ENCODE measurements at regions not wholly inside any gene's neighbourhood (a gene's known extent, or its start where the extent isn't known, plus 50 kb on each side); places are given as distances from the start of the nearest gene placed in this dataset.
"Not testable (repeated sequence)": the region's sequence is repeated elsewhere in the genome, so short reads cannot be mapped to it uniquely, and the experiment has no call there.

GRCh38 chr1:65590279-65590678, 169.8 kb downstream of the LEPR start:
- DNase-seq, result no peak

GRCh38 chr1:65593516-65593915, 173.0 kb downstream of the LEPR start:
- no peak for DNase-seq

- no peak for DNase-seq
Observed at GRCh38 chr1:65595724-65596123, 175.3 kb downstream of the LEPR start.

- no peak for DNase-seq
Observed at GRCh38 chr1:65596768-65597167, 176.3 kb downstream of the LEPR start.

- DNase-seq, result no peak
Observed at GRCh38 chr1:65605621-65606020, 185.2 kb downstream of the LEPR start.

- DNase-seq, result no peak
Observed at GRCh38 chr1:65606426-65606825, 186.0 kb downstream of the LEPR start.

- DNase-seq, result no peak
Observed at GRCh38 chr1:65613884-65614283, 178.8 kb upstream of the PDE4B start.

- no peak for DNase-seq
Observed at GRCh38 chr1:65615859-65616258, 176.8 kb upstream of the PDE4B start.

- not testable (repeated sequence) for DNase-seq
Observed at GRCh38 chr1:65621721-65622120, 171.0 kb upstream of the PDE4B start.

GRCh38 chr1:65623895-65624294, 168.8 kb upstream of the PDE4B start:
- no peak for DNase-seq

- DNase-seq, result no peak
Observed at GRCh38 chr1:65625528-65625927, 167.2 kb upstream of the PDE4B start.

- DNase-seq, result no peak
Observed at GRCh38 chr1:65626003-65626402, 166.7 kb upstream of the PDE4B start.

GRCh38 chr1:65629788-65630187, 162.9 kb upstream of the PDE4B start:
- DNase-seq, result no peak

- DNase-seq, result no peak
Observed at GRCh38 chr1:65630855-65631254, 161.8 kb upstream of the PDE4B start.

- DNase-seq, result no peak
Observed at GRCh38 chr1:65632235-65632634, 160.5 kb upstream of the PDE4B start.

- no peak for DNase-seq
Observed at GRCh38 chr1:65640046-65640445, 152.6 kb upstream of the PDE4B start.

GRCh38 chr1:65649185-65649584, 143.5 kb upstream of the PDE4B start:
- DNase-seq, result not testable (repeated sequence)

GRCh38 chr1:65650682-65651081, 142.0 kb upstream of the PDE4B start:
- no peak for DNase-seq

GRCh38 chr1:65654526-65654925, 138.2 kb upstream of the PDE4B start:
- not testable (repeated sequence) for DNase-seq

- not testable (repeated sequence) for DNase-seq
Observed at GRCh38 chr1:65657609-65658008, 135.1 kb upstream of the PDE4B start.

GRCh38 chr1:65658122-65658521, 134.6 kb upstream of the PDE4B start:
- no peak for DNase-seq

GRCh38 chr1:65668368-65668767, 124.3 kb upstream of the PDE4B start:
- no peak for DNase-seq

GRCh38 chr1:65670518-65670917, 122.2 kb upstream of the PDE4B start:
- no peak for DNase-seq

- no peak for DNase-seq
Observed at GRCh38 chr1:65674522-65674921, 118.2 kb upstream of the PDE4B start.

- DNase-seq, result no peak
Observed at GRCh38 chr1:65679773-65680172, 112.9 kb upstream of the PDE4B start.

- no peak for DNase-seq
Observed at GRCh38 chr1:65681096-65681495, 111.6 kb upstream of the PDE4B start.

Measured in C1 segment of cervical spinal cord (tissue), 14 donors.